Neural cell (in vitro differentiated cells): ENCODE measurements at regions not wholly inside any gene's neighbourhood (a gene's known extent, or its start where the extent isn't known, plus 50 kb on each side); places are given as distances from the start of the nearest gene placed in this dataset.
"Not testable (repeated sequence)": the region's sequence is repeated elsewhere in the genome, so short reads cannot be mapped to it uniquely, and the experiment has no call there.

Experiments used
- EP300 ChIP-seq: fragments of 450-650 bp; conservative IDR thresholded peaks from 2 replicates; pipeline ENCODE4 v1.6.1; 2014; ENCODE audit warnings: antibody characterized with exemption, mild to moderate bottlenecking, moderate library complexity; ENCODE audit not compliant: poor library complexity, severe bottlenecking
- EZH2 ChIP-seq: fragments of 200-600, 300-800 bp; shearing (Covaris generic), sonication (generic); IDR thresholded peaks from 2 replicates; pipeline ENCODE4 v1.6.1; 2014; ENCODE audit warnings: antibody characterized with exemption, low read length, borderline replicate concordance, mild to moderate bottlenecking; ENCODE audit not compliant: insufficient read depth, poor library complexity, severe bottlenecking
- POLR2AphosphoS5 ChIP-seq: IDR thresholded peaks from 2 replicates; pipeline ENCODE4 v1.6.1; 2012
- RAD21 ChIP-seq: fragments of 450-650 bp; conservative IDR thresholded peaks from 2 replicates; pipeline ENCODE4 v1.6.1; 2014; ENCODE audit warnings: antibody characterized with exemption, mild to moderate bottlenecking, moderate library complexity
- SMC3 ChIP-seq: fragments of 450-650 bp; conservative IDR thresholded peaks from 2 replicates; pipeline ENCODE4 v1.6.1; 2014; ENCODE audit warnings: antibody characterized with exemption, mild to moderate bottlenecking, moderate library complexity; ENCODE audit not compliant: poor library complexity
- TAF1 ChIP-seq: IDR thresholded peaks from 2 replicates; pipeline ENCODE4 v1.6.1; 2012; ENCODE audit warnings: low read depth
- TF ChIP-seq, protein P1 (sequence below): fragments of 450-650 bp; IDR thresholded peaks from 2 replicates; pipeline ENCODE4 v1.5.1; 2014; ENCODE audit warnings: antibody characterized with exemption, mild to moderate bottlenecking, moderate library complexity; ENCODE audit not compliant: poor library complexity, severe bottlenecking
- TF ChIP-seq, protein P2 (sequence below): IDR thresholded peaks from 2 replicates; pipeline ENCODE4 v1.6.1; 2012; ENCODE audit warnings: borderline replicate concordance

DNA sequence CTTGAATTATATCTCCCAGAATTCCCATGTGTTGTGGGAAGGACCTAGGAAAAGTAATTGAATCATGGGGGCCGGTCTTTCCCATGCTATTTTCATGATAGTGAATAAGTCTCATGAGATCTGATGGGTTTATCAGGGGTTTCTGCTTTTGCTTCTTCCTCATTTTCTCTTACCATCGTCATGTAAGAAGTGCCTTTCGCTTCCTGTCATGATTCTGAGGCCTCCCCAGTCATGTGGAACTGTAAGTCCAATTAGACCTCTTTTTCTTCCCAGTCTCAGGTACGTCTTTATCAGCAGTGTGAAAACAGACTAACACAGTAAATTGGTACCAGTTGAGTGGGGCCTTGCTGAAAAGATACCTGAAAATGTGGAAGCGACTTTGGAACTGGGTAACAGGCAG, 459.7 kb downstream of the REEP3 start:
- not testable (repeated sequence) for TF ChIP-seq EP300, EZH2, RAD21, POLR2AphosphoS5, TAF1, SMC3
- TF ChIP-seq, protein P1, sequence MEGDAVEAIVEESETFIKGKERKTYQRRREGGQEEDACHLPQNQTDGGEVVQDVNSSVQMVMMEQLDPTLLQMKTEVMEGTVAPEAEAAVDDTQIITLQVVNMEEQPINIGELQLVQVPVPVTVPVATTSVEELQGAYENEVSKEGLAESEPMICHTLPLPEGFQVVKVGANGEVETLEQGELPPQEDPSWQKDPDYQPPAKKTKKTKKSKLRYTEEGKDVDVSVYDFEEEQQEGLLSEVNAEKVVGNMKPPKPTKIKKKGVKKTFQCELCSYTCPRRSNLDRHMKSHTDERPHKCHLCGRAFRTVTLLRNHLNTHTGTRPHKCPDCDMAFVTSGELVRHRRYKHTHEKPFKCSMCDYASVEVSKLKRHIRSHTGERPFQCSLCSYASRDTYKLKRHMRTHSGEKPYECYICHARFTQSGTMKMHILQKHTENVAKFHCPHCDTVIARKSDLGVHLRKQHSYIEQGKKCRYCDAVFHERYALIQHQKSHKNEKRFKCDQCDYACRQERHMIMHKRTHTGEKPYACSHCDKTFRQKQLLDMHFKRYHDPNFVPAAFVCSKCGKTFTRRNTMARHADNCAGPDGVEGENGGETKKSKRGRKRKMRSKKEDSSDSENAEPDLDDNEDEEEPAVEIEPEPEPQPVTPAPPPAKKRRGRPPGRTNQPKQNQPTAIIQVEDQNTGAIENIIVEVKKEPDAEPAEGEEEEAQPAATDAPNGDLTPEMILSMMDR = not testable (repeated sequence)
- TF ChIP-seq, protein P2, sequence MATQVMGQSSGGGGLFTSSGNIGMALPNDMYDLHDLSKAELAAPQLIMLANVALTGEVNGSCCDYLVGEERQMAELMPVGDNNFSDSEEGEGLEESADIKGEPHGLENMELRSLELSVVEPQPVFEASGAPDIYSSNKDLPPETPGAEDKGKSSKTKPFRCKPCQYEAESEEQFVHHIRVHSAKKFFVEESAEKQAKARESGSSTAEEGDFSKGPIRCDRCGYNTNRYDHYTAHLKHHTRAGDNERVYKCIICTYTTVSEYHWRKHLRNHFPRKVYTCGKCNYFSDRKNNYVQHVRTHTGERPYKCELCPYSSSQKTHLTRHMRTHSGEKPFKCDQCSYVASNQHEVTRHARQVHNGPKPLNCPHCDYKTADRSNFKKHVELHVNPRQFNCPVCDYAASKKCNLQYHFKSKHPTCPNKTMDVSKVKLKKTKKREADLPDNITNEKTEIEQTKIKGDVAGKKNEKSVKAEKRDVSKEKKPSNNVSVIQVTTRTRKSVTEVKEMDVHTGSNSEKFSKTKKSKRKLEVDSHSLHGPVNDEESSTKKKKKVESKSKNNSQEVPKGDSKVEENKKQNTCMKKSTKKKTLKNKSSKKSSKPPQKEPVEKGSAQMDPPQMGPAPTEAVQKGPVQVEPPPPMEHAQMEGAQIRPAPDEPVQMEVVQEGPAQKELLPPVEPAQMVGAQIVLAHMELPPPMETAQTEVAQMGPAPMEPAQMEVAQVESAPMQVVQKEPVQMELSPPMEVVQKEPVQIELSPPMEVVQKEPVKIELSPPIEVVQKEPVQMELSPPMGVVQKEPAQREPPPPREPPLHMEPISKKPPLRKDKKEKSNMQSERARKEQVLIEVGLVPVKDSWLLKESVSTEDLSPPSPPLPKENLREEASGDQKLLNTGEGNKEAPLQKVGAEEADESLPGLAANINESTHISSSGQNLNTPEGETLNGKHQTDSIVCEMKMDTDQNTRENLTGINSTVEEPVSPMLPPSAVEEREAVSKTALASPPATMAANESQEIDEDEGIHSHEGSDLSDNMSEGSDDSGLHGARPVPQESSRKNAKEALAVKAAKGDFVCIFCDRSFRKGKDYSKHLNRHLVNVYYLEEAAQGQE = not testable (repeated sequence)
